Kasumi-1 (cell line): ENCODE measurements at regions not wholly inside any gene's neighbourhood (a gene's known extent, or its start where the extent isn't known, plus 50 kb on each side); places are given as distances from the start of the nearest gene placed in this dataset.

ENCODE experiments used
- DNase-seq, 2 experiments: peaks; one replicate each; lab custom pipeline; 2025; lab: John Stamatoyannopoulos, UW

DNA sequence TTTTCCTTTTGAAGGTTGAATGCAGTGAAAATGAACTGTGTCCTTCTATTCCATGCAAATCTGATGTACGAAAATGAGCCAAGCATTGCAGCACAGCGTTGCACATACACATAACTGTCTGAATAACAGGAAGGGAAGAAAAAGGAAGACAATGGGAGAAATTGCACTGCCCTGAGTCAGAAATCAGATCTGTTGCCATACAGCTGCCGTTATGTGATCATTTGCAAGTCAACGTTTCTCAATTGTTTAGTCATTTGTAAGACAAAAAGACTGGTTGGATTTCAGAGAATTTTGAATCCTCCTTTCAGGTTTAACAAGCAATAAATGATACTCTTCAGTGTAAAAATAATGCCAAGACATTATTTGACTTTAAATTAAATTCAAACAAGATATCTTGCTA lies 284.1 kb downstream of the DSEL start:
- DNase-seq, result no peak

DNA sequence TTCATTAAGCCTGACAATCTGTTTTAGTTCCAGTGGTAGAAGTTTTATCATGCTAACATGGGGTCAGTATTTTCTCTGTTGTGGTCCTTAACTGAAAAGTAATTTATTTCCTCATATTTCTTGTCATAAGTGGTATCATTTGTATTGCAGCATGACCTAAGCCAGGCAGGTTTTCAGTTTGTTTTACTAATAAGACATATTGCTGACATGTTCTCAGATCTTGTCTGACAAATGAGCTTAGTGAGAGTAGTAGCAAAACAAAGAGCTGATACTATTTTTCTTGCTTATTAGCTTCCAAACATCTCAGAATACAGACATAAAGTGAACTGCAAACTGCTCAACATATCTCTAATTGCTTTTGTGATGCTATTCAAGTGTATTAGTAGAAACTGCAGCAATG lies 293.6 kb downstream of the DSEL start:
- DNase-seq, result no peak

DNA sequence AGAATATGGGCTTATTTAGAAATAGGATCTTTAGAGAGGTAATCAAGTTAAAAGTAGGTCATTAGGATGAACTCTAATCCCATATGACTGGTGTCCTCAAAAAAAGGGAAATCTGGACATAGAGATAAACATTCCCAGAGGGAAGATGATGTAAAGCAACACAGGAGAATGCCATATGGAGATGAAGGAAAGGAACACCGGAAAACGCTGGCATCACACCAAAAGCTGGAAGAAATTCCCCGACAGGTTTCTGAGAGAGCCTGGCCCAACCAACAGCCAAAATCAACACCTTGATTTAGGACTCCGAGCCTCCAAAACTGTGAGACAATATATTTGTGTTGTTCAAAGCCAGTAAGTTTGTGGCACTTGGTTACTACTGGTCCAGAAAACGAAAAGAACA lies 296.7 kb downstream of the DSEL start:
- DNase-seq, result no peak

DNA sequence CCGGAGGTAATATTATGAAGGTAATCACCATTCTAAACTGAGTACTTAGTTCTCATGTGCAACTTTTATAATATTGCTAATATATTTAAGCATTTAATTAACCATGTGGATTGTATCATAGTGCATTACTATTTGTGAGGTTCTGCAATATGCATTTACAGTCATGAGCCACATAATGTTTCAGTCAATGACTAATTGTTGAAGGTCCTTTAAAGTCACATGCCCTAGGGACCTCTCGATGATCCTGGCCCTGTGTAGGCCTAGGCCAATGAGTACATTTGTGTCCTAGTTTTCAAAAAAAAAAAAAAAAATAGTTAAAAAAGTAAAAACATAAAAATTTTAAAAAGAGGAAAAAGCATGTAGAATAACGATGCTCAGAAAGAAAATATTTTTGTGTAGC lies 298.0 kb downstream of the DSEL start:
- DNase-seq, result no peak

DNA sequence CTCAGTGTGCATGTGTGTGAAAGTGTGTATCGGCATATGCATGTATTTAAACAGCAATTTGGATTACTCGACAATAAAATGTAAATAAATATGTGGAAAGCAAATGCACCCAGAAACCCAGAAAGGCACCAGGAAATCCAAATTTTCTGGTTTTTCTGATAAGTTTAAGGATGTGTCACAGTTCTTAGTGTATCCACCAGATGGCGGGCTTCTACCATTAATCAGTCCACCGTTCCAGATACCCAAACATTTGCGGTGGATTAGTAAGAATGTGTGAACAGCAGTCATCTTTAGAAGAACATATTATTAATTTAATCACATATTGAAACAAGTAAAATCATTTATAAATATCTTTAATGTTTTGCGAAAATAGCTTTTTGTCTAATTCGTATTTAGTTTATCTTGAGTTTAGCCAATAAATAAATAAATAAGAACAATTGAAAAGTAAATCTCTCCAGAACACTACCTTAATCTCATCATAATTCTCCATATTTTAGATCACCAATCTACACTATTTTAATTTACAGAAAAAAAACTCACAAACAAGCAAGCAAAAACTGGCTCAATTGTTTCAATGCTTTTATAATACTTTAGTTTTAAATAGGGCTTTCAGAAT lies 298.9 kb downstream of the DSEL start:
- DNase-seq, result peak; percentile 77

DNA sequence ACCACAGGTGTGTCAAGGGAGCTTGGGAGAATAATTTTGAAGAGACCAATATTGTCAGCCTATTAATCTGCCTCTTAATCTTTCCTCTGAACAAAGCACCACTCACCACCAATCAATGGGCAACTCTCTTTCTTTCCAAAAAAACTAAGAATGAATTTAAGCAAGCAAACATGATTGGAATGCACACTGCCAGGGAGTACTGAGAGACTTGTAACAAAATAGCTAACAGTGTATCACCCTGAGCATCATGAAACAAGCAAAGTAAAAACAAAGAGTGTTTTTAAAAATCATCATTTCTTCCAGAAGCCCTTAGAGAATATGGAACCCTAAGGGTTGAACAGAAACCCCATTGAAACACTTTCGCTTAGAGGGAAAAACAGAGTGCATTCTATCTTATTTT lies 299.7 kb downstream of the DSEL start:
- no peak for DNase-seq

DNA sequence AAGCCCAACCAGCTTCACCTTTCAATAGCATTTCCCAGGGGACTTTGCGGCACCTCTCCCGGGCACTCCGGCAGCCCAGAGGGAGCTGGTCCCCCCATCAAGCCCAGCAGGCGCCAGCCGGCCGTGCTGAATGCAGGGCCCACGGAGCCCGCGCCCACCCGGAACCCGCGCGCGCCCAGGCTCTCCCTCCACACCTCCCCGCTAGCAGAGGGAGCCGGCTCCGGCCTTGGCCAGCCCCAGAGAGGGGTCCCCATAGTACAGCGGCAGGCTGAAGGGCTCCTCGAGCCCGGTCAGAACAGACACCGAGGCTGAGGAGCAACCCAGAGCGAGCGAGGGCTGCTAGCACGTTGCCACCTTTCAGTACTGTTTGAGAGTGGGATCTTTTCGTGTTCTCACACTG lies 300.8 kb downstream of the DSEL start:
- DNase-seq, result no peak

DNA sequence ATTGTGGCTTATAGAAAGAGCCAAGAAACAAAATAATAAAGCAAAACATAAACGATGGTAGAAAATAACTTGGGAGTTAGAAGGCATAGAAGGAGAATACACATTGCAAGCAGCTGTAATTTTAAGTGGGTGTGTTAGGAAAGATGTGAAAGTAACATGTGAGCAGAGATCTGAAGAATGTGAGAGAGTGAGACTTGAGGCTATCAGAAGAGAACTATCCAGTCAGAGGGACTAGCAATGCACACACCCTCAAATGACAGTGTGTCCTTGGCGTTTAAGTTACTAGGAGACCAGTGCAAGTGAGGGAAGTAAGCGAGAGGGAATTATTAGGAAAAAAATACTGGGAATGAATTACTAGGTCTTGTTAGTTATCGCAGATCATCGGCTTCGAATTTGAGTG lies 304.9 kb downstream of the DSEL start:
- DNase-seq, result no peak

DNA sequence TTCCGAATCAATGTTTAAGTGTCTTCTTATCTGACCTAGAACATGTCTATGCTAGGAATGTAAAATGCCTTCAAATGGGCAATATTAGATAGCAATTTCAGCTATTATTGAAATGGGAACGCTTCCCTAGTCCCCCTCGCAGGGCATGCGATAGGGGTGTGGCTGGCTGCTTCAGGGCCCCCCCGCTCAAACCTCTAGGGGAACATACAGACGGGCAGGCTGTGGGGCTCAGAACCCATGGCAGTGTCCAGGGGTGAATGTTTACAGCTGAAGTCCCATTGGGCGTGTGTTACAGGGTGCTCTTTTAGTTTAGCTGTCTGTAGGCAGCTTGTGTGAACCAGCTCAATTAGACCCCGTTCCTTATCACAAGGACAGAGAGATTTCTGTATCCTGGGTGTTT lies 315.9 kb downstream of the DSEL start:
- no peak for DNase-seq

DNA sequence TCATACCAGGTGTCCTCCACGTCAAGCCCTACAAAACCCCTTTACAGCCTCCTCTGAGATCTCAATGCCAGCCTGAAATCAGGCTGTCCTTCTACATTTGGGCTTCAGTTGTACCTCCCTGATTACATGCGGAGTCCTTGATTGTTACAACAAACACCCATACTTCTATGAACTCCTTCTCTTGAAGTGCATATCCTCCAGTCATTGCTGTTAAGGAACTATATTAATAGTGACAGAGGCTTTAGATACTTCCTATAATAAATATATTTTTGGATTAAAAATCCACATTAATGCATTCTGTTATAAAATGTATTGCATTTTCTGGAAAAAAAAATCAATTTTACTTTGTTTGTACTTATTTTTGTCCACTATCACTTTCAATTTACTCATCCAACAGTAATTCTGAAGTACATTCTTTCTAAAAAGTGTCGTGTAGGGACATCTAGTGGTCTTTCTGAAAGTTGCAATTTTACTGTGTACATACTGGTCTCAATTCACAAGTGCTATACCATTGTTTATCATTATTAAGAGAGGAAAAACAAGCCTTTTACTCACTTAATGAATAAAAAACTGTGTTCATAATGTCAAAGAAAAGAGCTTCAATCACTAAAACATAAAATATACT lies 316.4 kb downstream of the DSEL start:
- peak; percentile 62 to 77 for DNase-seq

DNA sequence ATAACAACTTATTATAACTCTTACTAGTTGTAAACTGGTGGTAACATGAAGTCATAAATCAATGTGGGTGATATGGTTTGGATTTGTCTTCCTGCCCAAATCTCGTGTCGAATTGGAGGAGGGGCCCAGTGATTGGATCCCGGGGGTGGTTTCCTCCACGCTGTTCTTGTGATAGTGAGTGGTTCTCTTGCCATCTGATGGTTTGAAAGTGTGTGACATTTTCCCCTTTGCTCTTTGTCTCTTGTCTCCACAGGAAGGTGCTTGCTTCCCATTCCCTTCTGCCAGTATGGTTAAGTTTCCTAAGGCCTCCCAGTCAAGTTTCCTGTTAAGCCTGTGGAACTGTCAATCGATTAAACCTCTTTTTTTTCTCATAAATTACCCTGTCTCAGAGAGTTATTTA lies 321.6 kb downstream of the DSEL start:
- DNase-seq, result no peak

DNA sequence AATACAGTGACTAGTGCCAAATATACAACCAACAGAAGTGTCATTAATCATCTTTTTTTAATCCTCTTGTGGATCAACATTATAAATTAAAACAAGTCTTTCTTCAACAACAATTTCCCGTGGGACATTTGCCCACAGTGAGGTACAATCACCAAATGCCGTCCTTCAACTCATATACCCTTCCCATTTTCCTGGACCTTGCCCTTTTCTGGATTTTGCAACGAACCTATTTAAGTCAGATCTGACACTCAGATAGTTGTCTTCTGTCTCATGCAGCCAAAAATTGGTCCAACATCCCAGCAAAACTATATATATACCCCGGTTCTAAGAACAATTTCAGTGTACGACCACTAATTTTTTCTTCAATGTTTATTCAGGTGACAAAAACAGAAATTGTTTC lies 324.0 kb downstream of the DSEL start:
- DNase-seq, result no peak

DNA sequence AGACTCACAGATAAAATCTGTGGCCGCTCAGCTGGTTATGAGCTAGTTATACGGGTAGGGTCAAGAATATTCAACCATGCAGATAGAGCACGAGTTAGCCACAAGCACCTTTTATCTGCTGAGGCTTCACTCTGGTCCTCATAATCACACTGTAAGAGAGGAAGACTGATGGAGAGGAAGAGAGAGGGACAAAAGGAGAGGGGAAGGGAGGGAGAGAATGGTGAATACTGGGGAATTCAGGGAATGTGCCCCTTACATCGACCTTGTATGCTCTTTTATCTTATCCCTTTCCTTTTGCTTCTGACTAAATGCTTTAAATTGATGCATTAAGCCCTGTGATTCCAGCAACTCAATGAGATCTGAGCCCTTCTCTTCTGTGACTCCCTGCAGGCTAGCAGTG lies 333.1 kb downstream of the DSEL start:
- no peak for DNase-seq

DNA sequence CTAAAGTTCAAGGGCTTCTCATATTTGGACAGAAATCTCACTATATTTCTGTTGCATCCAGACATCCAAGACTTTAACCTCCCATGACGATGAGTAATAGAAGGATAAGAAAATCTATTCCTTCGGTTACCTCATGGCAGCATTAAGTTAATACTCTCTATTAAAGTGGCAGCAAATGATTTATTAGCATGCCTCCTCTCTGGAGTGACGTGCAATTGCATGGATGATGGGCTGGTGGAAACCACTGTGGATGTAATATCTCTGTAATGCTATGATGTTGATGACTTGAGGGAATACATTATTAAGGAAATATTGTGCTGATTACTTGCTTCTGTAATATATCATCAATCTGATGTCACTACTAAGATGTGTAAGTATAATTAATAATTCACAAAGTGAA lies 336.8 kb downstream of the DSEL start:
- DNase-seq, result no peak

DNA sequence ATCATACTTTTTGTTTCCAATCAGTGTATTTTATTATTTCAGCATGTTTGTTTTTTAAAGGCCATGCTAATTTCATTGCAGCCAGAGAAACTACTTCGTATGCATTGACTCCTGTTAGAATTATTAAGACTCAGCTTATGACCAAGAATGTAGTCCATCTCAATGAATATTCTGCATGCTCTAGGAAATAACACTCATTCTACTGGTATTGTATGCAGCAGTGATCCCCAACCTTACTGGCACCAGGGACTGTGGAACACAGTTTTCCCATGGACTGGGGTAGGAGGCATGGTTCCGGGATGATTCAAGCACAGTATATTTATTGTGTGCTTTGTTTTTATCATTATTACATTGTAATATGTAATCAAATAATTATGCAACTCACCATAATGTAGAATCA lies 356.9 kb downstream of the DSEL start:
- DNase-seq, result no peak

DNA sequence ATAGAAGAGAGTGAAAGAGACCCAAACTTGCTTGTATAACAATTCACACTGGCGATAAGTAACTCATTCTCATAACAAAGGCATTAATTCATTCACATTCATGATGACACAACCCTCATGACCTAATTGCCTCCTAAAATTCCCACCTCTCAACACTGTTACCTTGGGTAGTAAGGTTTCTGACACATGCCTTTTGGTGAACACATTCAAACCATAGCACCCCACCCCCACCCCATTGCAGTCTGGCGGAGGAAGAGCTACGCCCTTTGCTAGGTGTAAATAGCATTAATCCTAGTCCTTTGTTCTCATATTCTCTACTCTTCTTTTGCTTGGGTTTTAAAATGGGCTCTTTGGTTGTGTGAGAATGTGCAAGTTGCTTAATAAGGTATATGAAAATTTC lies 361.5 kb downstream of the DSEL start:
- DNase-seq, result no peak

DNA sequence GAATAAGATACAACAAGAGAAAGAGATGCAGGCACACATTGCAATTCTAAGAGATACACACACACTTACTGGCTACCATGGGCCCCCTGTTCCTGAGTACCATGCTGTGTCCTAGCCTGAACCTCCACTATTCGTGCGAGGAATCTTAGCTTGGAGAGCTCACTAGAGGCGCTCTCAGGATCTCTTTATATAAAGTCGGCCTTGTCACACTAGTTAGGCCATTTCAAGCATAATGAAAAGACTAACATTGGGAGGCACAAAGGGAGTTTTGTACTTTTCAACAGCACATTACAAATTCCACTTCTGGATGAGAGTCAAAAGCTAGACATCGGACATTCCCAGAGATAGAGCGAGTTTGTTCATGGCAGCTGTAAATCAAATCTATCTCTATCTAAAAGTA lies 365.2 kb downstream of the DSEL start:
- DNase-seq, result no peak

DNA sequence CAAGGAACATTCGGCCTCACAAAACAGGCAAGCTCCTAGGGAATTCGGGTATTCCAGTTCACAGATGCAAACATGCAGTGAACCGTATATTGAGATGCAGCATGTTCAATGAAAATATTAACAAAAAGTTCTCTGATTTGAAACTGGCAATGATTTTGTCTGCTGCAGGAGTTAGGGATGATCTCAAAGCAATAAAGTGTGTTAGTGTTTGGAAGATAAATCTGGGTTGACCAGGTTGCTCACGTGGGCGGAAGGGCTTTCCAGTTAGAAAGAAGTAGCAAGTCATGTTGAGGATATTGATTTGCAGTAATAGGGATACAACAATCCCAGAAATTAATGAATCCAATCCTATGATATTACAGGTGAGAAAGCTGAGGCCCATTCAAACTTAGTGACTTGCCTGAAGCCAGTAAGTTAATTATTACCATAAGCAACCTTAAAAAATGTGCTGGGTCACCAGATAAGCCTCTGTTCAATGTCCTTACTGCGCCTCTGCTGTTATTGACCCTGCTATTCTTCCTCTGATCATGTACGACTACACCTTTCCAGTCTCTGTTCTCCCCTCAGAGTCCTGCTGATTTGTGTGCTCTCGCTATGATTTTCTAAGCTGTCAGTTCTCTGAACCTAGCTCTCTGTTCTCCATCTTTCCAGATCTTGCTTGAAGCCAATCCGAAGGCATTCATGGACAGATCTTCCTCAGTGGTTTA lies 370.8 kb downstream of the DSEL start:
- DNase-seq, result no peak

DNA sequence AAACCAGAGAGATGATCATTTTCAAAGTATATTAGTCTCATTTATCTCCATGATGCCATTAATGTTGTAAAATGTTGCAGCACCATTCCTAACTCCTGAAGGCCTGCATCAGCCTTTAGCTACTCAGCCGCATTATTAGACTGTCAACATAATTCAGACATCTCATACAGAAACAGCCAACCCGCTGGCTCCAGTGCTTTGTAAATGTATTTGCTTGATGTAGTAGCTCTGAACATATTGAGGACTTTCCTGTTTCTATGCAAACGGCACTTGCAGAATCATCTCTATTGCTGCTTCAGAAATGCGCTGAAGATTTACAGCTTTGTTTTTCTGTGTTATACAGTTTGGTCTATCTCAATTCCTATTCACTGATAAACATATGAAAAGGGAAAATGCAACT lies 372.2 kb downstream of the DSEL start:
- no peak for DNase-seq

DNA sequence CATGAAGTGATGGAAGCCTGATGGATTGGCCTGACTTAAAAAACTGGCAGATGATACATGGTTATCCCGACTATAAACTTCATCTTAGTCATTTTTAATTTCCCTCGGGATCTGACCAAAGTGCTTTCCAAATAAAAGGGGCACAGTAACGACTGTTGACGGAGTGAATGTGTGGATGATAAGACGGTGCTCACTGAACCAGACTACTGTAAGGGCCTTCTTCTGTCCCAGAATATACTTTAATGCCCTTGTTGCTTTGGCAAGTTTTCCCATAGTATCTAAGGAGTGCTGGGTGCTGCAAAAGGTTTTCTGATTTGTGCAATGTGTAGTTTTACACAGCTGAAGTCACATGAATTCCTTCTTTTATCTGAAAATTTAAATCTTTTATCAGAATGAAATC lies 373.5 kb downstream of the DSEL start:
- no peak for DNase-seq

DNA sequence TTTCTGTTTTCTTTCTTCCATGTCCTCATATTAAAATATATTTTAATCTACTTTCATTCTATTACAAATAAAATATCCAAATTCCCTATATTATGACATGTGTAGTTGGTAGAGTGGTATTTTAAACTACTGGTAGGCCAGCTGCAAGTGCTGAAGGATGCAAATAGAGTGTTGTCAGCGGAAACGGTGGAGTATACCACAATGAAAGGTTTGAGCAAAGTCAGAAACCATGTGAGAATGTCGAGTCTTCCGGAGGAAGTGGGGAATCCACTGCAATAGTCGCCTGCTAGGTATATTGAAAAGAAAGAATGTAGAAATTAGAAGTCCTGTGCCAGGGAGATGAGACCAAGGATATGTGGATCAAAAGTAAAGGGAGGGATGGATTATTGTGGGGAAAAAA lies 373.9 kb downstream of the DSEL start:
- no peak for DNase-seq

DNA sequence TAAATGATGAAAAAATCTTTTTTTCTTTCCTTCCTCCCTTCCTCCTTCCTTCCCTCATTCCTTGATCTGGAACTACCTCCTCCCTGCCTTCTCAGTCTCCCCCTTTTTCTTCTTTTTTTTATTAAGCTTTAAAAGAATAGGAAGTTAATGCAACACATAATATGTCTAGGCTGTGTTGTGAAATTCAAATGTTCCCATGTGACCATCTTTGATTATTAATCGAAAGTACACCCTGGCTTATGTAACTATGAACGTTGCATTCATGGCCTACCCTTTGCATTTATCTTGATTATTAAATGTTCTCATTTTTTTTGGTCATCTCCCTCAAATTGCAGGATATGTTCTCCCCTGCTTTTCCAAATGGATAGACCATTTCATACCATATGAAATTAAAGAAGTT lies 376.0 kb downstream of the DSEL start:
- DNase-seq, result no peak

DNA sequence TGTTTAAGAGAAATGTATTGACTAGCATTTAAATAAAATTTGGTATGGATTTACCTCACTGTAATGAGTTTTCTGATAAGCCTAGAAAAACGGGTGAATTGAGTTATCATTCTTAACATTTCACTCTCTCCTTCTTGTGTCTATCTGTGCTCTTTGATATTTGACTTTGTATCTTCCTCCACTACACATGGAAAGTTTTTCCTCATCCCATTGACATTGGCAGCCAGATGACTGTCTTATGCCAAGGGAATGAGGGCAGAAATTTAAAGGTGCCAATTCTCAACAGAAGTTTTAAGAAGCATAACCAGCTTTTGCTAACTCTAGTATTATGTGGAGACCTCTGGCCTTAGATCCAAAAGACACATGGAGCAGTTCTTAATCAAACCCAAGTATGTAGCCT lies 376.6 kb downstream of the DSEL start:
- no peak for DNase-seq

DNA sequence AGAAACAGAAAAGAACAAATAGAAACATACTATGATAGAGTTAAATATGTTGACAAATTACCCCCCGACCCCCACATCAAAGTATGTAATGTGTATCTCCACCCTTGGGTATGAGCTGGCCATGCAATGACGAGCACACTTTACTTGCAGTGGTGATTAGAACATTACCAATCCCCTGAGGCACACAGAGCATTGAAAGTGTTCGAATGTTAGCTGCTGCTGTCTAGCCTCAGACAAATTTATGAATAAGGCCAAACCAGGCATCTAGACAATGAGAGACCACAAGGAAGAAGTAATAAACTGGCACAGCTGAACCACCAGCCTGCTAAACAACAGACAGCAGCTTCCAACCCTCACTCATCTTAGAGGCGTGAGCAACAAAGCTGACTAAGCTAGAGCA lies 380.5 kb downstream of the DSEL start:
- DNase-seq, result no peak
